ENCODE measurements at regions not wholly inside any gene's neighbourhood (a gene's known extent, or its start where the extent isn't known, plus 50 kb on each side); places are given as distances from the start of the nearest gene placed in this dataset.

- Histone ChIP-seq H3K27ac (no peak overlapping the region), H3K9me3 (no peaks in the 10 kb centered on the region), H3K4me3 (no peak overlapping the region), H3K4me1 (no peaks in the 10 kb centered on the region), H3K4me2 (no peak overlapping the region)
- 18% methylated on average over 5 of the region's 5 CpGs for WGBS (ENCODE audit: missing lambda C conversion rate)
- DNase-seq (ENCODE audit: low read depth in 1 of 2, low spot score in 1 of 2) (no peak), ATAC-seq (no peak), FAIRE-seq (no peak)
- ChIA-PET POLR2A (no interaction called here), CTCF (no interaction called here)
- TF ChIP-seq RCOR1 (IDR thresholded peaks at IDR 0.05; ENCODE audit: low read depth, low read length), result no peak
- TF ChIP-seq EP300 (IDR thresholded peaks at IDR 0.05), result no peak
- TF ChIP-seq PBX3 (IDR thresholded peaks at IDR 0.05), result no peak
- no peak for TF ChIP-seq MAX (IDR thresholded peaks at IDR 0.05)
- TF ChIP-seq MAZ (IDR thresholded peaks at IDR 0.05; ENCODE audit: borderline replicate concordance, low read depth, low read length), result no peak
- TF ChIP-seq TP53 (CRISPR knock-in tag; IDR thresholded peaks at IDR 0.05), result no peak
- TF ChIP-seq GATA3 (IDR thresholded peaks at IDR 0.05; ENCODE audit: borderline replicate concordance), result no peak
- TF ChIP-seq JUN (IDR thresholded peaks at IDR 0.05), result no peak
- no peak for TF ChIP-seq SREBF2 (IDR thresholded peaks at IDR 0.05)
- TF ChIP-seq ZSCAN20 (CRISPR knock-in tag; IDR thresholded peaks at IDR 0.05), result no peak
- TF ChIP-seq ATOH8 (CRISPR knock-in tag; IDR thresholded peaks at IDR 0.05; ENCODE audit: low read depth), result no peak
- no peak for TF ChIP-seq HDAC2 (IDR thresholded peaks at IDR 0.05)
- no peak for TF ChIP-seq CBX8 (IDR thresholded peaks at IDR 0.05)
- no peak for TF ChIP-seq POLR2AphosphoS2 (conservative IDR thresholded peaks at IDR 0.05; ENCODE audit: low read length)
- no peak for TF ChIP-seq CTCF (IDR thresholded peaks at IDR 0.05)
- TF ChIP-seq SMC3 (IDR thresholded peaks at IDR 0.05), result no peak
- no peak for TF ChIP-seq JUNB (IDR thresholded peaks at IDR 0.05)
- TF ChIP-seq KDM5A (IDR thresholded peaks at IDR 0.05), result no peak
- no peak for TF ChIP-seq HEYL (CRISPR knock-in tag; IDR thresholded peaks at IDR 0.05)
Measured at GRCh38 chr15:26433818-26434217, 339.0 kb downstream of the GABRB3 start.

- ChIA-PET POLR2A (no interaction called here), CTCF (no interaction called here)
- no peaks in the 10 kb centered on the region for H3K9me3 ChIP-seq
- H3K4me3 ChIP-seq, result no peak overlapping the region
- H3K4me2 ChIP-seq, result no peak overlapping the region
- FAIRE-seq (no peak), ATAC-seq (no peak), DNase-seq (ENCODE audit: low read depth in 1 of 2, low spot score in 1 of 2) (no peak)
- no peaks in the 10 kb centered on the region for H3K4me1 ChIP-seq
- 0% methylated on average over 1 of the region's 2 CpGs for WGBS (ENCODE audit: missing lambda C conversion rate)
- H3K27ac ChIP-seq, result no peak overlapping the region
- TF ChIP-seq REST (IDR thresholded peaks at IDR 0.05), result no peak
- no peak for TF ChIP-seq RNF2 (IDR thresholded peaks at IDR 0.05; ENCODE audit: borderline replicate concordance, low read depth)
- TF ChIP-seq ELK1 (IDR thresholded peaks at IDR 0.05; ENCODE audit: low read depth, low read length), result no peak
- TF ChIP-seq NR3C1 (IDR thresholded peaks at IDR 0.05), result no peak
- TF ChIP-seq MAZ (IDR thresholded peaks at IDR 0.05; ENCODE audit: borderline replicate concordance, low read depth, low read length), result no peak
- no peak for TF ChIP-seq CHD4 (IDR thresholded peaks at IDR 0.05; ENCODE audit: borderline replicate concordance)
- TF ChIP-seq NFE2L2 (conservative IDR thresholded peaks at IDR 0.05; ENCODE audit: low read length), result no peak
- TF ChIP-seq HEYL (CRISPR knock-in tag; IDR thresholded peaks at IDR 0.05), result no peak
- TF ChIP-seq HMGXB4 (CRISPR knock-in tag; IDR thresholded peaks at IDR 0.05; ENCODE audit: borderline replicate concordance), result no peak
- TF ChIP-seq HOXB13 (CRISPR knock-in tag; IDR thresholded peaks at IDR 0.05; ENCODE audit: low read depth), result no peak
- TF ChIP-seq TP53 (CRISPR knock-in tag; IDR thresholded peaks at IDR 0.05), result no peak
- TF ChIP-seq ESRRA (IDR thresholded peaks at IDR 0.05; ENCODE audit: borderline replicate concordance, low read length), result no peak
- no peak for TF ChIP-seq HOXA7 (CRISPR knock-in tag; IDR thresholded peaks at IDR 0.05)
- TF ChIP-seq JUN (IDR thresholded peaks at IDR 0.05), result no peak
- no peak for TF ChIP-seq PHF8 (IDR thresholded peaks at IDR 0.05; ENCODE audit: borderline replicate concordance, low read depth)
Measured at GRCh38 chr15:26433060-26433459, 339.8 kb downstream of the GABRB3 start.

Measured in A549 (cell line).